ENCODE measurements at regions not wholly inside any gene's neighbourhood (a gene's known extent, or its start where the extent isn't known, plus 50 kb on each side); places are given as distances from the start of the nearest gene placed in this dataset.

- DNase-seq (ENCODE audit: extremely low spot score) = peak; percentile 84
- Histone ChIP-seq H3K4me1 (no peaks in the 10 kb centered on the region), H3K4me3 (no peak overlapping the region), H3K27me3 (no peaks in the 10 kb centered on the region), H3K27ac (replicated peaks in 1 of 4) (no peak overlapping the region), H3K36me3 (no peaks in the 10 kb centered on the region), H3K9me3 (no peaks in the 10 kb centered on the region)
- 87% methylated on average over 12 of the region's 12 CpGs for WGBS
- no peak for TF ChIP-seq CTCF (IDR thresholded peaks at IDR 0.05)
- TF ChIP-seq POLR2A (IDR thresholded peaks at IDR 0.05; ENCODE audit: low read depth) = no peak
- no peak for TF ChIP-seq EP300 (IDR thresholded peaks at IDR 0.05)
- TF ChIP-seq POLR2AphosphoS5 (IDR thresholded peaks at IDR 0.05) = no peak
- intact Hi-C loops (cut with DNase I) = no loop called here
Observed at GRCh38 chr14:96638041-96638855, 136.1 kb downstream of the PAPOLA start.

GRCh38 chr14:96639550-96639949 lies 137.4 kb downstream of the PAPOLA start:
- WGBS = 87% methylated on average over 6 of the region's 8 CpGs
- H3K4me1 ChIP-seq = no peaks in the 10 kb centered on the region
- intact Hi-C loops (cut with DNase I) = no loop called here
- no peaks in the 10 kb centered on the region for H3K27me3 ChIP-seq
- H3K4me3 ChIP-seq = no peak overlapping the region
- no peak for TF ChIP-seq CTCF (IDR thresholded peaks at IDR 0.05)
- TF ChIP-seq POLR2AphosphoS5 (IDR thresholded peaks at IDR 0.05) = no peak
- no peak for TF ChIP-seq POLR2A (IDR thresholded peaks at IDR 0.05; ENCODE audit: low read depth)
- H3K36me3 ChIP-seq = no peaks in the 10 kb centered on the region
- H3K27ac ChIP-seq (replicated peaks in 1 of 4) = no peak overlapping the region
- no peaks in the 10 kb centered on the region for H3K9me3 ChIP-seq
- peak; percentile 62 for DNase-seq (ENCODE audit: extremely low spot score)

- WGBS = 83% methylated on average over 5 of the region's 5 CpGs
- H3K36me3 ChIP-seq = no peaks in the 10 kb centered on the region
- no peak overlapping the region for H3K4me3 ChIP-seq
- H3K4me1 ChIP-seq = no peaks in the 10 kb centered on the region
- intact Hi-C loops (cut with DNase I) = no loop called here
- TF ChIP-seq POLR2A (IDR thresholded peaks at IDR 0.05; ENCODE audit: low read depth) = no peak
- no peak for TF ChIP-seq POLR2AphosphoS5 (IDR thresholded peaks at IDR 0.05)
- TF ChIP-seq CTCF (IDR thresholded peaks at IDR 0.05) = no peak
- TF ChIP-seq EP300 (IDR thresholded peaks at IDR 0.05) = no peak
- no peak overlapping the region for H3K27ac ChIP-seq (replicated peaks in 1 of 4)
- DNase-seq (ENCODE audit: extremely low spot score) = peak; percentile 80
- H3K27me3 ChIP-seq = no peaks in the 10 kb centered on the region
- H3K9me3 ChIP-seq = peaks cover 0 to 21% (median 8%) of the 10 kb centered on the region in 4 donors
Observed at GRCh38 chr14:96648506-96649326, 146.5 kb downstream of the PAPOLA start.

- intact Hi-C loops (cut with DNase I) = no loop called here
- H3K36me3 ChIP-seq = no peaks in the 10 kb centered on the region
- DNase-seq (ENCODE audit: extremely low spot score) = no peak
- H3K4me3 ChIP-seq = no peak overlapping the region
- TF ChIP-seq POLR2A (IDR thresholded peaks at IDR 0.05; ENCODE audit: low read depth) = no peak
- no peak for TF ChIP-seq CTCF (IDR thresholded peaks at IDR 0.05)
- no peak for TF ChIP-seq EP300 (IDR thresholded peaks at IDR 0.05)
- no peak for TF ChIP-seq POLR2AphosphoS5 (IDR thresholded peaks at IDR 0.05)
- no peaks in the 10 kb centered on the region for H3K27me3 ChIP-seq
- H3K27ac ChIP-seq (replicated peaks in 1 of 4) = no peak overlapping the region
- WGBS = 88% methylated on average over 1 of the region's 2 CpGs
- peaks cover 0 to 21% (median 8%) of the 10 kb centered on the region in 4 donors for H3K9me3 ChIP-seq
- no peaks in the 10 kb centered on the region for H3K4me1 ChIP-seq
Observed at GRCh38 chr14:96649327-96649601, 147.1 kb downstream of the PAPOLA start.
